Osteoblast (primary cell): ENCODE measurements at regions not wholly inside any gene's neighbourhood (a gene's known extent, or its start where the extent isn't known, plus 50 kb on each side); places are given as distances from the start of the nearest gene placed in this dataset.

ENCODE experiments used
- DNase-seq: peaks from one replicate; pipeline ENCODE4 v3.0.0; 2011; ENCODE audit warnings: low spot score, mixed read lengths; ENCODE audit not compliant: insufficient read length; ENCODE audit errors: missing footprints
- H2AFZ ChIP-seq: 2 replicates; pipeline ENCODE4 v1.6.0; 2011; ENCODE audit warnings: mild to moderate bottlenecking, low read length
- H3K27ac ChIP-seq: 2 replicates; pipeline ENCODE4 v1.5.1; 2011; ENCODE audit warnings: mild to moderate bottlenecking, low read depth, low read length, moderate library complexity
- H3K27me3 ChIP-seq: 2 replicates; pipeline ENCODE4 v1.6.0; 2012; ENCODE audit warnings: mild to moderate bottlenecking, control low read depth, inconsistent platforms, low read length, moderate library complexity; ENCODE audit not compliant: insufficient read depth
- H3K36me3 ChIP-seq: 2 replicates; pipeline ENCODE4 v1.5.1; 2011; ENCODE audit warnings: mild to moderate bottlenecking, low read length, control low read depth, moderate library complexity; ENCODE audit not compliant: insufficient read depth
- H3K4me1 ChIP-seq: 2 replicates; pipeline ENCODE4 v1.5.1; 2011; ENCODE audit warnings: mild to moderate bottlenecking, low read length, control low read depth, moderate library complexity; ENCODE audit not compliant: insufficient read depth
- H3K4me2 ChIP-seq: 2 replicates; pipeline ENCODE4 v1.6.0; 2011; ENCODE audit warnings: mild to moderate bottlenecking, low read length; ENCODE audit not compliant: insufficient read depth
- H3K4me3 ChIP-seq: fragments of 200-600 bp; sonication (generic); 3 replicates; pipeline ENCODE4 v1.5.1; 2012; ENCODE audit warnings: mild to moderate bottlenecking, low read length, inconsistent platforms; ENCODE audit not compliant: insufficient read depth
- H3K79me2 ChIP-seq: 2 replicates; pipeline ENCODE4 v1.6.0; 2012; ENCODE audit warnings: mild to moderate bottlenecking, low read length, control low read depth, inconsistent platforms; ENCODE audit not compliant: insufficient read depth
- H3K9me3 ChIP-seq: 2 replicates; pipeline ENCODE4 v1.5.1; 2011; ENCODE audit warnings: low read depth, low read length, control low read depth
- H4K20me1 ChIP-seq: 2 replicates; pipeline ENCODE4 v1.6.0; 2012; ENCODE audit warnings: mild to moderate bottlenecking, low read length, control low read depth; ENCODE audit not compliant: insufficient read depth
- TF ChIP-seq, protein P1 (sequence below): IDR thresholded peaks from 2 replicates; pipeline ENCODE4 v1.5.1; 2011; ENCODE audit warnings: mild to moderate bottlenecking, low read depth, low read length, moderate library complexity; ENCODE audit errors: extremely low read depth

GRCh38 chr2:151553-152334 lies 105.4 kb upstream of the FAM110C start:
- Histone ChIP-seq H3K36me3 (no peaks in the 10 kb centered on the region), H3K4me2 (no peak overlapping the region), H2AFZ (no peak overlapping the region), H3K9me3 (no peaks in the 10 kb centered on the region), H3K4me1 (no peaks in the 10 kb centered on the region), H3K4me3 (no peak overlapping the region), H3K27ac (no peak overlapping the region), H4K20me1 (no peaks in the 10 kb centered on the region), H3K79me2 (no peaks in the 10 kb centered on the region), H3K27me3 (no peaks in the 10 kb centered on the region)
- TF ChIP-seq, protein P1, sequence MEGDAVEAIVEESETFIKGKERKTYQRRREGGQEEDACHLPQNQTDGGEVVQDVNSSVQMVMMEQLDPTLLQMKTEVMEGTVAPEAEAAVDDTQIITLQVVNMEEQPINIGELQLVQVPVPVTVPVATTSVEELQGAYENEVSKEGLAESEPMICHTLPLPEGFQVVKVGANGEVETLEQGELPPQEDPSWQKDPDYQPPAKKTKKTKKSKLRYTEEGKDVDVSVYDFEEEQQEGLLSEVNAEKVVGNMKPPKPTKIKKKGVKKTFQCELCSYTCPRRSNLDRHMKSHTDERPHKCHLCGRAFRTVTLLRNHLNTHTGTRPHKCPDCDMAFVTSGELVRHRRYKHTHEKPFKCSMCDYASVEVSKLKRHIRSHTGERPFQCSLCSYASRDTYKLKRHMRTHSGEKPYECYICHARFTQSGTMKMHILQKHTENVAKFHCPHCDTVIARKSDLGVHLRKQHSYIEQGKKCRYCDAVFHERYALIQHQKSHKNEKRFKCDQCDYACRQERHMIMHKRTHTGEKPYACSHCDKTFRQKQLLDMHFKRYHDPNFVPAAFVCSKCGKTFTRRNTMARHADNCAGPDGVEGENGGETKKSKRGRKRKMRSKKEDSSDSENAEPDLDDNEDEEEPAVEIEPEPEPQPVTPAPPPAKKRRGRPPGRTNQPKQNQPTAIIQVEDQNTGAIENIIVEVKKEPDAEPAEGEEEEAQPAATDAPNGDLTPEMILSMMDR, result no peak
- DNase-seq, result no peak

GRCh38 chr2:145407-145806 lies 99.1 kb upstream of the FAM110C start:
- Histone ChIP-seq H3K27ac (no peak overlapping the region), H3K4me3 (no peak overlapping the region), H3K4me1 (no peaks in the 10 kb centered on the region), H3K27me3 (no peaks in the 10 kb centered on the region), H3K4me2 (no peak overlapping the region), H3K36me3 (no peaks in the 10 kb centered on the region), H3K9me3 (no peaks in the 10 kb centered on the region), H4K20me1 (no peaks in the 10 kb centered on the region), H2AFZ (no peak overlapping the region), H3K79me2 (no peaks in the 10 kb centered on the region)
- TF ChIP-seq, protein P1, result no peak
- no peak for DNase-seq

- no peaks in the 10 kb centered on the region for H3K79me2 ChIP-seq
- no peaks in the 10 kb centered on the region for H3K9me3 ChIP-seq
- no peaks in the 10 kb centered on the region for H4K20me1 ChIP-seq
- no peak for DNase-seq
- H3K4me3 ChIP-seq, result no peak overlapping the region
- H3K4me1 ChIP-seq, result no peaks in the 10 kb centered on the region
- H3K36me3 ChIP-seq, result no peaks in the 10 kb centered on the region
- no peak overlapping the region for H3K27ac ChIP-seq
- H3K27me3 ChIP-seq, result no peaks in the 10 kb centered on the region
- no peak overlapping the region for H3K4me2 ChIP-seq
- H2AFZ ChIP-seq, result no peak overlapping the region
- TF ChIP-seq, protein P1, result no peak
Observed at GRCh38 chr2:141611-142010, 95.3 kb upstream of the FAM110C start.

- Histone ChIP-seq H3K4me3 (no peak overlapping the region), H3K36me3 (no peaks in the 10 kb centered on the region), H3K79me2 (no peaks in the 10 kb centered on the region), H3K27ac (no peak overlapping the region), H3K9me3 (no peaks in the 10 kb centered on the region), H4K20me1 (no peaks in the 10 kb centered on the region), H2AFZ (no peak overlapping the region), H3K4me2 (no peak overlapping the region), H3K4me1 (no peaks in the 10 kb centered on the region), H3K27me3 (no peaks in the 10 kb centered on the region)
- no peak for DNase-seq
- TF ChIP-seq, protein P1, result no peak
Observed at GRCh38 chr2:136666-137065, 90.4 kb upstream of the FAM110C start.
